Suprapubic skin (tissue), 4 donors: ENCODE measurements at regions not wholly inside any gene's neighbourhood (a gene's known extent, or its start where the extent isn't known, plus 50 kb on each side); places are given as distances from the start of the nearest gene placed in this dataset.

ENCODE experiments used
- CTCF ChIP-seq, 2 donors: fragments of 200-600 bp in 1 of 2; fragments of 450-650 bp in 1 of 2; sonication (generic) in 1 of 2; IDR thresholded peaks; one replicate each; pipeline ENCODE4 v1.5.1; 2016 to 2019; ENCODE audit warnings: antibody characterized with exemption in 2 of 2, mild to moderate bottlenecking in 1 of 2, moderate library complexity in 1 of 2
- POLR2A ChIP-seq, 2 donors: fragments of 450-650 bp; IDR thresholded peaks; one replicate each; pipeline ENCODE4 v1.6.1; 2017; ENCODE audit warnings: antibody characterized with exemption in 2 of 2, mild to moderate bottlenecking in 2 of 2, moderate library complexity in 2 of 2
- POLR2AphosphoS5 ChIP-seq, 3 donors: sonication (generic); formaldehyde crosslinking; IDR thresholded peaks; one replicate each; pipeline ENCODE4 v1.6.1; 2017; ENCODE audit warnings: antibody characterized with exemption in 3 of 3

DNA sequence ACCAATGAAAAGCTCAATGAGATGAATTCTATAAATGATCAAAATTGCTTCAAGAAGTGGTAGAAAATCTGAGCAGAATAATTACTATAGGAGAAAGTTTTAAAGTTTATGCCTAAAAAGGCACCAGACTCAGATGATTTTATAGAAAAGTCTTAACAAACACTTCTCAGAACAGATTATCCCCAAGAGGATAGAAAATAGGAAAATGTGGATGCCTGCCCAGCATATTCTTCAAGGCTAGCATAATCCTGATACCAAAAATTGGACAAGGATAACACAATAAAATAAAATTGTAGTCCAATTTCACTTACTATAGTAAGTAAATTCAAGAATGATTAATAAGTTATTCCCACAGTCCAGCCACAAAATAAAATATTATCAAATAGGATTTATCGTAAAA is 397.0 kb downstream of the NR2F1-AS1 start:
- TF ChIP-seq CTCF (IDR thresholded peaks at IDR 0.05) (no peak), POLR2AphosphoS5 (IDR thresholded peaks at IDR 0.05) (no peak), POLR2A (IDR thresholded peaks at IDR 0.05) (no peak)
